Activated CD8-positive, alpha-beta memory T cell treated with anti-CD3 and anti-CD28 coated beads for 1 hour (primary cell): ENCODE measurements at regions not wholly inside any gene's neighbourhood (a gene's known extent, or its start where the extent isn't known, plus 50 kb on each side); places are given as distances from the start of the nearest gene placed in this dataset.
"Not testable (repeated sequence)": the region's sequence is repeated elsewhere in the genome, so short reads cannot be mapped to it uniquely, and the experiment has no call there.

Source experiments
- DNase-seq, 2 donors: peaks; one replicate each; pipeline ENCODE4 v3.0.0-alpha.2; 2020; ENCODE audit warnings: low read depth in 1 of 2; ENCODE audit errors: extremely low read depth in 1 of 2

DNA sequence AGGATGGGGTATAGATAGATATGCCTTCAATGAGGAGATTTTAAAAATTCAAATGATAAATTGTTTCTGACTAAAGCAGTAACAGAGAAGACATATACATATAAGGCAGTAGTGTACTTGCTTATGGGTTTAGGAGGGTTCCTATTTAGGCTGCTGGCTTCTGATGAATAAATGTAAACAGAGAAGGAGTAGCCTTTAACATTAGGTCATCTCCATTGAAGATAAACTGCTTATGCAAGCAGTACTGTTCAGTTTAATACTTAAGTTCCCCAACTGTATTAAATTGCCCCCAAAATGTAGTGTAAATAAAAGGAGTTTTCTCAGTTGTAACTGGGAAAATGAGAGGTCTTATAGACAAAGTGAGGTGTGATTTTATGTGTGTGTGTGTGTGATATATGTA, 217.7 kb upstream of the TMEFF2 start:
- DNase-seq = no peak

DNA sequence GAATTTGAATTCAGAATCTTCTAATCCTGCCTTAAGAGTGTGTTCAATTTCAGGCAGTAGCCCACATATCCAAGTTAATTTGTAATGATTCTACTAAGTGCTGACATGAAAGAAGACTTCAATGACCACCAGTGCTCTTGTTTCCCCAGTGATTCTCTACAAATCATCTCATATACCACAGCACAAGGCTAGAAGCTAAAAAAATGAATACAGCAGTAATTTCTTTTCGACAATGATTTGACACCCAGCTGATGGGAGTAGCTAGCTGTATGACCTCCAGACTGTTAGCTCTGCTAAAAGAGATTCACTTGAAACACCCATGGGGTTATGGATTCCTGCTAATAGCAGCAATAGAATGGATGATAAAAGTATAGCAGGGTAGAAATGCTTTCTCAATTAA, 217.0 kb upstream of the TMEFF2 start:
- no peak for DNase-seq

GRCh38 chr2:192410319-192410718, 215.6 kb upstream of the TMEFF2 start:
- no peak for DNase-seq

- no peak for DNase-seq
Observed at GRCh38 chr2:192407692-192408091, 213.0 kb upstream of the TMEFF2 start.

DNA sequence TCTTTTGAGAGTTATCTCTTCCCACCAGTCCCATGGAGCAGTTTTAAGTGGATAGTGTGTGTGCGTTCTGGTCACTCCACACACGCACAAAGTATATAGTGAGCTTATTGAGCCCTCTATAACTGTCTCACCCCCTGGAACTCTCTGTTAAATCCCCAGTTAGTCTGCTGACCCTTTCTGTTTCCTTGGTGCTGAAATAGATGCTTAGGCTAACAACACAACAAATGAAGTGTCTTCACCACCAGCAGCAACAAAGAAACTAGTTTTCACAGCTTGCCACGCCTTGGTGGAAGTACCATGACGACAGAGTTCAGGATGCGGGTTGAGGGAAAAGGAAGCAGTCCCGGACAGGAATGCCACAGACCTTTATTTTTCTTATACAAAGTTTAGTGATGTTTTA, 203.5 kb upstream of the TMEFF2 start:
- no peak for DNase-seq

GRCh38 chr2:192394605-192395004, 199.9 kb upstream of the TMEFF2 start:
- DNase-seq = no peak

DNA sequence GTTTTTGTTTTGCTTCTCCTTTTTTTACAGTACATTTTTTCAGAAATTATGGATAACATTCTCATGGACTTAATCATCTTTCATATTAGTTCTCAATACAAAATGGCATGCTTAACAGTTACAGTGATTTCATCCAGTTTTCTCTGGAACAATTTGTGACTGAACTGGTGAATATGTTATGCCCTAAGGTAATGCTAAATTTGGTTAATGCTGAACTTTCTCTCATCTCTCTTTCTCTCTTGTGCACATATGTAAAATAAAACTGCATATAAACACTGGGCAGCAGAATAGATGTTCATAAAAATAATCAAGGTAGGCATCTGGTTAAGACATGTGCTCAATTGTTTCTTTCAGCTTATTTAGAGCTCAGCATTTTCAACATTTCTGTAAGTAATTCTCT, 196.3 kb upstream of the TMEFF2 start:
- DNase-seq = no peak

- no peak for DNase-seq
Observed at GRCh38 chr2:192390401-192390800, 195.7 kb upstream of the TMEFF2 start.

- DNase-seq = not testable (repeated sequence)
Observed at GRCh38 chr2:192384191-192384590, 189.5 kb upstream of the TMEFF2 start.

DNA sequence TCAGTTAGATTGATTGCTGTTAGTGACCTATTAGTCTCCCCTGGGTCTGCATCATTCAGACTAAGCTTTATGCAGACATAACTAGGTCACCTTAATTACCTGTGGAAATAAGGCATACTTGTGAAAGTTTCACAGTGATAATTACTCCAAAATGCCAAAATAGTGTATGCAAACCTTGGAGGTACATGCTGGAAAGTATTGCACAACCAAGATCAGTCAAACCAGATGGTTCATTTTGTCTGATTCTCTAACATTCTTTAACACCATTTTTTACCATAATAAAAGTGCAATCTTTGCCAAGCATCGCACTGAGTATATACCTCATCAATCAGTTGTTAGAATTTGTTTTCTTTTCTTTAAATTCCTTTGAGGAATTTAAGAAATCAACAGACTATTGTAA, 186.3 kb upstream of the TMEFF2 start:
- DNase-seq = no peak

GRCh38 chr2:192379736-192380135, 185.0 kb upstream of the TMEFF2 start:
- no peak for DNase-seq

DNA sequence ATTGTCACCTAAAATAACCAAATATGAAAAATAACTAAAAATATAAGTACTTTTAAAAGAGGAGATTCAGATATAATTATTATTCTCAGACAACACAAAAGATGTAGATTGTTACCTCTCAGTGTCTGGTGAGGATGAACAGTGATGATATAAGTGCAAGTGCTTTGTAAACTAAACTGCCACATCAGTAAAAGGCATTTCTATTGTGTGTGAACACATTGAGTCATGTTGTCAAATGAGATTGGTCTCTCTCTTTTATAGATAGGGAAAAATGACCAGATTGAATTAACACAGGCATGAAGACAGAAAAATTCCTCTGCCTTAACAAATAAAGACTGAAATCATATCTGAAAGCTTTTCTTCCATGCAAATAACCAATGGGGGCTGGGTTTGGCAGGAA, 182.4 kb upstream of the TMEFF2 start:
- no peak for DNase-seq

DNA sequence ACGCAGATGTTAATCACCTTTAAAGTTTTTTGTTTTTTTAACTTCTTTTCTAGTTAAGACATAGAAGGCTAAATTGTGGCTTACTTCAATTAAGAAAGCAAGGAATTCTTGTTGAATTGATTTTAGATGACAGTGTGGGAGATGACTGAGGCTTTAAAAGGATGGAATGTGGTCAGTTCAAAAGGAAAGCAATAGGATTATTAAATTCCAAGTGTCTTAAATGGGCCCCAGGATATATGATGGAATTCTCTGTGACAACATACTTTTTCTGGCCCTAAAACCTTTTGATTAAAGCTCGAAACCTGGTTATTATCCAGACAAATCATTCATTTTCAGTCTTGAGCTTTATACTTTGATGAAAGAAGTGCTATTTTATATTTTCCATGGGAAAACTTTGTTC, 179.0 kb upstream of the TMEFF2 start:
- no peak for DNase-seq

GRCh38 chr2:192373221-192373620, 178.5 kb upstream of the TMEFF2 start:
- DNase-seq = no peak

GRCh38 chr2:192369969-192370368, 175.2 kb upstream of the TMEFF2 start:
- DNase-seq = no peak

GRCh38 chr2:192357217-192357616, 162.5 kb upstream of the TMEFF2 start:
- DNase-seq = no peak

DNA sequence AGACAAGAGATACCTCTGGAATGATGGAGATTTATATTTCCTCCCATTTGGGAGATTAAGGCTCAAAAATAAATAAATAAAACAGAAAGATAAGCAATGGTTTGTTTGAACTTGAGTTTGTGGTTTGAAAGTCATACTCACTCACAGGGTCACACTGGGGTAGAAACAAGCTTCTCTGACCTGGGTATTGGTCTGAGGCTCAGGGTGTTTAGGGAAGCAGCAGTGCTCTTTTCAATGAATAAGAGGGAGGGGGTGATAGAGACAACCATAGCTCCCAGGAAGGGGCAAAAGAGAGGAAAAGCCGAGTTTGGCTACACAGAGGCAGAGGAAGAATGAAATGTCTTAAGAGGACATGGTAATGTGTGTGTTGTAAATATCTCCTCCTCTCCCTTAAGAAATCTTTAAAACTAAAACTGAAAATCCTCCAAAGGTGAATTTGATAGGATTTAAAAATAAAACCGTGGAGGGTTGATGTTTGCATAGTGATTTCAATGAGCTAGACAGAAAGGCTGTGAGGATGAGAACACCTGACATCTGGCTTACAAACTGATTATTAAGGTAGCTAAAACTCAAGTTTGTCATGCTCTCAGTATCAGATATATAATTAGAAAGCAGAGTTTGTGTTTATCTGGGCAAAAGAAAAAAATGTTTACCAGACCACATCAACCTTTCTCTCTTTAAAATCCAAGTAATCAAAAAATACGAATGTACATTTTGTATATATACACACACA, 159.9 kb upstream of the TMEFF2 start:
- DNase-seq = no peak

DNA sequence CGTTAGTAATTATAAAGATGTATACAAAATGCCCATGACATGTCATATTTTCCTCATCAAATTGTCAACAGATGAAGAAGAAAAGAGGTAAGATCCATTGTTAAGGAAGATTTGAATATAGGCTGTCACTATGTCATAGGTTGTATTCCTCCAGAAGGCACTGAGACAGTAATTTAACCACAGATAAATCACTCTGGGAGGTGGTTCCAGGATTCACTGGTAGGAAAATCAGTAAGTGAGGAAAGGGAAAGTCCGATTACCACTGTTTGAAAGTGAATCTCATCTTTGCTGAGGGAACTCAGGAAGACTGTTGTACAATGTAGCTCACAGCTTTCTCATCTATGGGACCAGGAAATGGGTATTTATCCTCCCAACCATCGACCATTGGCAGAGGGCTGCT, 152.8 kb upstream of the TMEFF2 start:
- DNase-seq = no peak

DNA sequence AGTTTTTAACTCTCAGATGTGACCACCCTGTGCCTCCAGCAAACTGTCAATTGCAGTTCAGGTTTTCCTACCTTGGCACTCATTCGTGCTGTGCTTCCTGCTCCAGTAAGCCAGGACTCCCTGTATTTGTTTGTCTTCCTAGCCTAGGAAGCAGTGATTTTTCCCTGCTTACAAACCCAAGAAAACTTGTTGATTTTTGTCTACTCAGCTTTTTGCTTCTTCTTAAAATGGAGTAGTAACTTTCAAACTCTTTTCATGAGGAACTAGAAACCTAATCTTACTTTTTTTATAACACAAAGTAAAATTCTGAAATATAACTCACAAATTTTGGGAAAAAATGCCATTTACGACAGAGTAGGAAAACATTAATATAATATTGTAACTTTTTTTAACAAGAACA, 150.6 kb upstream of the TMEFF2 start:
- DNase-seq = no peak

DNA sequence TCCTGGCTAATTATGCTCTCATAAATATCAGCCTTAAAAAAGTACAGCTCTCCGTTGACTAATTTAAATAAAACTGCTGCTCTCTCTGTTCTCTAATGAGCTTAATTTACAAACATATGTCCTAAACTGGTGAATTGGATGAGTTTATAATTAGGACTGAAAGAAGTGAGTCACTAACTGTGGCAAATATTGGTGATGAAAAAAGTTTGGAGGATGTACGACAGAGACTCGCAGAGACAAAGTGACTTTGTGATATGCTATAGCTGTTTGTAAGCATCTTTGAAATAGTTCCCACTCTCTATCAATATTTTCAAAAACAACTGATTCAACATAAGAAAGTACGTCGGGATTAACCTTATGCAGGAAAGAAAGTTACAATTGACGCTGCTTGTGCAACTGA, 138.9 kb upstream of the TMEFF2 start:
- no peak for DNase-seq

DNA sequence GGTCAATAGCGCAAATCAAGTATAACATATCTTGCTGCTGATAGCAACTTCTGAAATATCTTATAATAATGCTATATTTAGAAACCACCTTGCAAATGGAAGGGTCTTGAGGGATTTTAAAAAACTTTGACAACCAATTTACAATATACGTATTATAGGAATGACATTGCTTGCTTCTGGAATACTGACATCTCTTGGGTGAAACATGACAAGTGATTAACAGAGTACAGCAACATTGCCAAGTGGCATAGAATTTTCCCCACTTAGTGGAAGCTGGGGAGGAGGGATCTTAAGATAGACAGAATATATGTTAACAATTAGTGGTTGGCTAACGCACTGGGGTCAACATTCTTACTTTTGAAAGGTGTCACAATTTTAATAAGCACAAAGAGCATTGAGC, 133.6 kb upstream of the TMEFF2 start:
- no peak for DNase-seq

DNA sequence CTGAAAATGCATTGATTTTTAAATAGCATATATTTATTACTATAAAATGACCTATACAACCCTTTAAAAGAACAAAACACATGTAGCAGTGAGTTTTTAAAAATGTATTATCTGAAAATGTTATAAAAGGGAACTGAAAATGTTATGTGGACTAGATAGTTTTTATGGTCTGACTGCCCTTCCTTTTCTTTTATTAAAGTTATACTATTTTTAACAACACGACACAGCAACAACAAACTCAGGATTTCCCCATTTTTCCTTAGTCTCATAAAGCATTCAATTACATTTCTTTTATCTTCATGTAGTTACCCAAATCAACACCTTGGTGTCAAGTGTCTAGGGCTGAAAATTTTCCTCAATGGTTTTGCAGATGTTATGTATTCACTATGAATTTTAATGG, 132.8 kb upstream of the TMEFF2 start:
- no peak for DNase-seq

GRCh38 chr2:192315543-192315942, 120.8 kb upstream of the TMEFF2 start:
- no peak for DNase-seq
